HepG2 (cell line): ENCODE measurements at regions not wholly inside any gene's neighbourhood (a gene's known extent, or its start where the extent isn't known, plus 50 kb on each side); places are given as distances from the start of the nearest gene placed in this dataset.

ENCODE experiments used
- ASH2L ChIP-seq: fragments of 300-600, 200-600 bp; sonication (generic); IDR thresholded peaks from 2 replicates; pipeline ENCODE4 v1.7.0; 2017; ENCODE audit warnings: low read depth, mild to moderate bottlenecking, moderate library complexity, mixed read lengths, low read length; ENCODE audit not compliant: insufficient read length
- CHD4 ChIP-seq: fragments of 200-600 bp; sonication (generic); IDR thresholded peaks from 2 replicates; pipeline ENCODE4 v1.7.0; 2017; ENCODE audit warnings: mild to moderate bottlenecking, low read length, borderline replicate concordance
- ETV6 ChIP-seq: sonication (generic); formaldehyde crosslinking; conservative IDR thresholded peaks from 2 replicates; pipeline ENCODE4 v1.4.0; 2020; ENCODE audit warnings: missing genetic modification reagents
- FOSL2 ChIP-seq: sonication (generic); formaldehyde crosslinking; IDR thresholded peaks from 2 replicates; pipeline ENCODE4 v1.4.0; 2020; ENCODE audit warnings: missing genetic modification reagents
- HOMEZ ChIP-seq: IDR thresholded peaks from 2 replicates; pipeline ENCODE4 v1.6.1; 2016; ENCODE audit warnings: low read depth
- MAZ ChIP-seq, 2 experiments: sonication (generic) in 1 of 2; formaldehyde crosslinking in 1 of 2; IDR thresholded peaks; 2 replicates each; pipeline versions ENCODE4 v1.5.0 to v1.6.1; 2012 to 2020; ENCODE audit warnings: low read depth in 2 of 2, mild to moderate bottlenecking in 2 of 2, borderline replicate concordance in 1 of 2, improper control_type of control experiment in 1 of 2, low read length in 1 of 2, missing genetic modification reagents in 1 of 2, moderate library complexity in 1 of 2
- MED13 ChIP-seq: sonication (generic); formaldehyde crosslinking; IDR thresholded peaks from 2 replicates; pipeline ENCODE4 v1.5.0; 2020; ENCODE audit warnings: missing genetic modification reagents
- MTA3 ChIP-seq: sonication (generic); formaldehyde crosslinking; IDR thresholded peaks from 2 replicates; pipeline ENCODE4 v1.4.0; 2020; ENCODE audit warnings: missing genetic modification reagents
- NR2C2 ChIP-seq: sonication (generic); formaldehyde crosslinking; IDR thresholded peaks from 2 replicates; pipeline ENCODE4 v1.4.0; 2020; ENCODE audit warnings: missing genetic modification reagents, mild to moderate bottlenecking, moderate library complexity, borderline replicate concordance
- PLRG1 ChIP-seq: fragments of 450-650 bp; conservative IDR thresholded peaks from 2 replicates; pipeline ENCODE4 v1.6.1; 2016
- TBL1XR1 ChIP-seq: fragments of 150-350 bp; IDR thresholded peaks from 2 replicates; pipeline ENCODE4 v1.6.1; 2014; ENCODE audit warnings: borderline replicate concordance, low read length; ENCODE audit not compliant: partially characterized antibody
- TBX2 ChIP-seq: sonication (generic); formaldehyde crosslinking; IDR thresholded peaks from 2 replicates; pipeline ENCODE4 v1.5.0; 2020; ENCODE audit warnings: missing genetic modification reagents, mild to moderate bottlenecking, borderline replicate concordance
- ZBTB4 ChIP-seq: sonication (generic); formaldehyde crosslinking; IDR thresholded peaks from 2 replicates; pipeline ENCODE4 v1.4.0; 2020; ENCODE audit warnings: missing genetic modification reagents, mild to moderate bottlenecking, borderline replicate concordance
- ZFP41 ChIP-seq: sonication (generic); formaldehyde crosslinking; IDR thresholded peaks from 2 replicates; pipeline ENCODE4 v1.4.0; 2020; ENCODE audit warnings: mild to moderate bottlenecking, missing genetic modification reagents, borderline replicate concordance
- ZNF138 ChIP-seq: sonication (generic); formaldehyde crosslinking; IDR thresholded peaks from 2 replicates; pipeline ENCODE4 v1.5.0; 2020; ENCODE audit warnings: mild to moderate bottlenecking, low read depth, missing genetic modification reagents
- ZNF276 ChIP-seq: sonication (generic); formaldehyde crosslinking; IDR thresholded peaks from 2 replicates; pipeline ENCODE4 v1.4.0; 2020; ENCODE audit warnings: mild to moderate bottlenecking, low read depth, missing genetic modification reagents
- ZNF292 ChIP-seq: sonication (generic); formaldehyde crosslinking; IDR thresholded peaks from 2 replicates; pipeline ENCODE4 v1.8.1; 2022; ENCODE audit warnings: mild to moderate bottlenecking, low read depth, missing genetic modification reagents, borderline replicate concordance
- ZNF619 ChIP-seq: sonication (generic); formaldehyde crosslinking; IDR thresholded peaks from 2 replicates; pipeline ENCODE4 v1.4.0; 2020; ENCODE audit warnings: mild to moderate bottlenecking, missing genetic modification reagents
- ZNF720 ChIP-seq: sonication (generic); formaldehyde crosslinking; IDR thresholded peaks from 2 replicates; pipeline ENCODE4 v1.4.0; 2020; ENCODE audit warnings: missing genetic modification reagents
- ZNF747 ChIP-seq: sonication (generic); formaldehyde crosslinking; IDR thresholded peaks from 2 replicates; pipeline ENCODE4 v1.8.1; 2023; ENCODE audit warnings: missing genetic modification reagents, mild to moderate bottlenecking, borderline replicate concordance
- ZNF770 ChIP-seq: sonication (generic); formaldehyde crosslinking; IDR thresholded peaks from 2 replicates; pipeline ENCODE4 v1.5.0; 2020; ENCODE audit warnings: mild to moderate bottlenecking, missing genetic modification reagents

GRCh38 chr6:137724018-137724403 lies 143.0 kb upstream of the TNFAIP3 start (continued):
- no peak for TF ChIP-seq HOMEZ (CRISPR knock-in tag)
- peak; percentile 55; the same call in 1 of the 2 replicates for TF ChIP-seq ZNF747 (CRISPR knock-in tag)
- 0 out of 2 replicates have a peak, but pooled peaks have one; percentile 73 for TF ChIP-seq ETV6 (CRISPR knock-in tag)
- peak; percentile 87; the same call in 1 of the 2 replicates for TF ChIP-seq ZFP41 (CRISPR knock-in tag)
- peak; percentile 50 for TF ChIP-seq ZNF770 (CRISPR knock-in tag)
- TF ChIP-seq ZNF138, result peak; percentile 85; the same call in 1 of the 2 replicates
- peak; percentile 32; the same call in 1 of the 2 replicates for TF ChIP-seq CHD4
- TF ChIP-seq TBL1XR1, result no peak
- TF ChIP-seq ZBTB4, result no peak
- peak; percentile 81; the same call in 1 of the 2 replicates for TF ChIP-seq MED13 (CRISPR knock-in tag)
- TF ChIP-seq ZNF292 (CRISPR knock-in tag), result no peak
- 0 out of 2 replicates have a peak, but pooled peaks have one; percentile 41 for TF ChIP-seq TBX2 (CRISPR knock-in tag)
- TF ChIP-seq ZNF276 (CRISPR knock-in tag), result peak; percentile 66
- no peak for TF ChIP-seq MAZ (IDR thresholded peaks at IDR 0.05; ENCODE audit: borderline replicate concordance, low read depth, low read length)
- no peak; the same call in 1 of the 2 replicates for TF ChIP-seq MAZ (CRISPR knock-in tag; IDR thresholded peaks at IDR 0.05; ENCODE audit: low read depth)
- no peak for TF ChIP-seq ZNF619
- TF ChIP-seq NR2C2, result no peak
- no peak for TF ChIP-seq ZNF720 (CRISPR knock-in tag)
- TF ChIP-seq FOSL2 (CRISPR knock-in tag), result peak; percentile 98
- TF ChIP-seq PLRG1, result no peak
- no peak for TF ChIP-seq MTA3
- TF ChIP-seq ASH2L, result no peak
